GM12878 (cell line): ENCODE measurements at regions not wholly inside any gene's neighbourhood (a gene's known extent, or its start where the extent isn't known, plus 50 kb on each side); places are given as distances from the start of the nearest gene placed in this dataset.

ENCODE experiments used
- ATAC-seq: fragments of 200-7000 bp; cut with Tn5 transposase; 3 replicates; pipeline ENCODE4 v1.9.1; 2020; ENCODE audit warnings: mild to moderate bottlenecking, moderate library complexity
- BruUV-seq: library from RNA; stranded (reverse); fragments of 400-500 nt; replicated peaks from 2 replicates; lab custom pipeline; 2021; lab: Mats Ljungman, UMichigan
- CTCF ChIA-PET: fragments of 300-600 bp; sonication (Branson Sonifier 250); formaldehyde crosslinking; extraction: SDS; loops from one replicate; lab custom pipeline; 2021; ENCODE audit warnings: inconsistent platforms; lab: Yijun Ruan, JAX
- POLR2A ChIA-PET: fragments of 350-600 bp; formaldehyde crosslinking; extraction: SDS; loops from one replicate; lab custom pipeline; 2021; ENCODE audit warnings: inconsistent platforms; lab: Charles Lee
- RAD21 ChIA-PET: fragments of 300-600 bp; sonication (Branson Sonifier 250); formaldehyde crosslinking; loops from one replicate; lab custom pipeline; 2023; ENCODE audit warnings: antibody characterized with exemption; ENCODE audit not compliant: unreplicated experiment; lab: Charles Lee
- SMC1A ChIA-PET: fragments of 300-600 bp; sonication (Branson Sonifier 250); formaldehyde crosslinking; loops from one replicate; lab custom pipeline; 2023; ENCODE audit not compliant: unreplicated experiment, uncharacterized antibody; lab: Charles Lee
- DNase-seq: peaks from one replicate; pipeline ENCODE4 v3.0.0-alpha.2; 2011; ENCODE audit warnings: low read depth, low spot score
- FAIRE-seq: peaks from 3 replicates; lab custom pipeline; 2011; peaks lifted over from hg19 to GRCh38; lab: Jason Lieb, UNC
- H2AFZ ChIP-seq: 2 replicates; pipeline ENCODE4 v1.6.0; 2011; ENCODE audit warnings: low read depth, low read length, control low read depth; ENCODE audit not compliant: control insufficient read depth
- H3K27ac ChIP-seq: 2 replicates; pipeline ENCODE4 v1.5.1; 2011; ENCODE audit warnings: control low read depth; ENCODE audit not compliant: control insufficient read depth, insufficient read depth
- H3K27me3 ChIP-seq, 2 experiments: replicated peaks in 1 of 2; 2 replicates each; pipeline versions ENCODE4 v1.6.0 to v1.6.1; 2011; ENCODE audit warnings: low read length in 1 of 2; ENCODE audit not compliant: control insufficient read depth in 2 of 2, insufficient read depth in 2 of 2
- H3K36me3 ChIP-seq, 2 experiments: 2 replicates each; pipeline ENCODE4 v1.5.1; 2011; ENCODE audit warnings: low read length in 1 of 2; ENCODE audit not compliant: control insufficient read depth in 2 of 2, insufficient read depth in 2 of 2
- H3K4me1 ChIP-seq: 2 replicates; pipeline ENCODE4 v1.6.1; 2011; ENCODE audit warnings: mild to moderate bottlenecking, low read length, moderate library complexity, mixed read lengths; ENCODE audit not compliant: control insufficient read depth, insufficient read depth
- H3K4me2 ChIP-seq: 2 replicates; pipeline ENCODE4 v1.6.0; 2011; ENCODE audit warnings: control low read depth; ENCODE audit not compliant: control insufficient read depth, insufficient read depth
- H3K4me3 ChIP-seq: fragments of 200-600 bp; sonication (generic); 2 replicates; pipeline ENCODE4 v1.5.1; 2016
- H3K79me2 ChIP-seq: 2 replicates; pipeline ENCODE4 v1.6.0; 2011; ENCODE audit warnings: low read length; ENCODE audit not compliant: control insufficient read depth, insufficient read depth
- H3K9ac ChIP-seq: 2 replicates; pipeline ENCODE4 v1.8.0; 2011; ENCODE audit warnings: low read length, control low read depth, mixed read lengths; ENCODE audit not compliant: control insufficient read depth, insufficient read depth
- H3K9me3 ChIP-seq: replicated peaks from 3 replicates; pipeline ENCODE4 v1.5.1; 2011; ENCODE audit warnings: mild to moderate bottlenecking, low read length; ENCODE audit not compliant: control insufficient read depth, insufficient read depth
- H4K20me1 ChIP-seq: 2 replicates; pipeline ENCODE4 v1.6.0; 2011; ENCODE audit not compliant: control insufficient read depth, insufficient read depth
- CEBPB ChIP-seq, 2 experiments: fragments of 150-350 bp in 1 of 2; IDR thresholded peaks; 2 replicates each; pipeline ENCODE4 v1.6.1; 2012 to 2014; ENCODE audit warnings: low read depth in 2 of 2, low read length in 2 of 2, borderline replicate concordance in 1 of 2, inconsistent platforms in 1 of 2
- EED ChIP-seq: sonication (generic); IDR thresholded peaks from 2 replicates; pipeline ENCODE4 v1.6.1; 2016; ENCODE audit warnings: antibody characterized with exemption, low read depth
- FOXK2 ChIP-seq: fragments of 450-650 bp; IDR thresholded peaks from 2 replicates; pipeline ENCODE4 v1.6.1; 2017; ENCODE audit warnings: mild to moderate bottlenecking, moderate library complexity
- HDAC6 ChIP-seq: fragments of 200-600 bp; sonication (generic); IDR thresholded peaks from one replicate; pipeline ENCODE4 v1.8.0; 2017; ENCODE audit warnings: antibody characterized with exemption; ENCODE audit not compliant: unreplicated experiment
- HSF1 ChIP-seq: fragments of 150-350 bp; IDR thresholded peaks from 2 replicates; pipeline ENCODE4 v1.6.1; 2014; ENCODE audit warnings: mild to moderate bottlenecking, low read depth, low read length
- IKZF1 ChIP-seq: fragments of 450-650 bp; conservative IDR thresholded peaks from 2 replicates; pipeline ENCODE4 v1.6.1; 2017; ENCODE audit warnings: antibody characterized with exemption, mild to moderate bottlenecking
- IRF5 ChIP-seq: fragments of 450-650 bp; IDR thresholded peaks from 2 replicates; pipeline ENCODE4 v1.6.1; 2017; ENCODE audit warnings: borderline replicate concordance
- MXI1 ChIP-seq: fragments of 150-350 bp; IDR thresholded peaks from 2 replicates; pipeline ENCODE4 v1.6.1; 2011; ENCODE audit warnings: low read depth, mild to moderate bottlenecking, inconsistent platforms, low read length, improper control_type of control experiment
- NKRF ChIP-seq: fragments of 450-650 bp; conservative IDR thresholded peaks from 2 replicates; pipeline ENCODE4 v1.6.1; 2017; ENCODE audit warnings: mild to moderate bottlenecking, moderate library complexity
- PAX8 ChIP-seq: fragments of 450-650 bp; IDR thresholded peaks from 2 replicates; pipeline ENCODE4 v1.6.1; 2017; ENCODE audit warnings: mild to moderate bottlenecking, moderate library complexity
- POLR2AphosphoS2 ChIP-seq: IDR thresholded peaks from 2 replicates; pipeline ENCODE4 v1.6.1; 2011; ENCODE audit warnings: low read depth, mild to moderate bottlenecking, low read length, improper control_type of control experiment, moderate library complexity
- RCOR1 ChIP-seq: conservative IDR thresholded peaks from 2 replicates; pipeline ENCODE4 v1.6.1; 2012; ENCODE audit warnings: low read depth, low read length, improper control_type of control experiment
- STAT1 ChIP-seq: fragments of 450-650 bp; conservative IDR thresholded peaks from 2 replicates; pipeline ENCODE4 v1.6.1; 2014; ENCODE audit warnings: antibody characterized with exemption, mild to moderate bottlenecking
- STAT3 ChIP-seq: IDR thresholded peaks from 2 replicates; pipeline ENCODE4 v1.6.1; 2011; ENCODE audit warnings: low read depth, low read length, improper control_type of control experiment
- SUZ12 ChIP-seq: fragments of 200-600 bp; sonication (generic); IDR thresholded peaks from one replicate; pipeline ENCODE4 v1.6.1; 2018; ENCODE audit warnings: antibody characterized with exemption, mild to moderate bottlenecking; ENCODE audit not compliant: unreplicated experiment
- USF1 ChIP-seq: IDR thresholded peaks from 2 replicates; pipeline ENCODE4 v1.6.1; 2011; ENCODE audit warnings: borderline replicate concordance, low read depth, mild to moderate bottlenecking, moderate library complexity, mixed read lengths, low read length; ENCODE audit not compliant: insufficient read depth; ENCODE audit errors: extremely low read length
- ZBTB33 ChIP-seq: fragments of 450-650 bp; IDR thresholded peaks from 2 replicates; pipeline ENCODE4 v1.6.1; 2017; ENCODE audit warnings: mild to moderate bottlenecking
- in situ Hi-C: fragments of 300-500 bp; cut with MboI; formaldehyde crosslinking; loops from 9 replicates; pipeline ENCODE4 v1.14.3; 2018; ENCODE audit warnings: mixed read lengths
- intact Hi-C: fragments of 100-400 bp; cut with micrococcal nuclease; formaldehyde crosslinking; loops from one replicate; pipeline ENCODE4 v1.14.2; 2022; ENCODE audit not compliant: unreplicated experiment

- no peaks in the 10 kb centered on the region for H3K9me3 ChIP-seq
- H3K4me3 ChIP-seq = no peak overlapping the region
- no peaks in the 10 kb centered on the region for H3K27me3 ChIP-seq
- H3K27ac ChIP-seq = no peak overlapping the region
- TF ChIP-seq NKRF (no peak), FOXK2 (no peak), USF1 (no peak), MXI1 (no peak), CEBPB (IDR thresholded peaks at IDR 0.05; ENCODE audit: borderline replicate concordance in 1 of 2, low read depth in 2 of 2, low read length in 2 of 2) (no peak), IKZF1 (no peak), HDAC6 (no peak), EED (no peak), POLR2AphosphoS2 (no peak), IRF5 (no peak), HSF1 (no peak), STAT1 (no peak), PAX8 (no peak), STAT3 (no peak), ZBTB33 (no peak), SUZ12 (no peak), RCOR1 (no peak)
- H3K79me2 ChIP-seq = no peaks in the 10 kb centered on the region
- DNase-seq = no peak
- in situ Hi-C loops (no loop called here), intact Hi-C loops (no loop called here)
- no peaks in the 10 kb centered on the region for H3K36me3 ChIP-seq
- no peak for FAIRE-seq
- H4K20me1 ChIP-seq = no peaks in the 10 kb centered on the region
- no peak overlapping the region for H2AFZ ChIP-seq
- no peak overlapping the region for H3K4me2 ChIP-seq
- CTCF ChIA-PET = no interaction called here
- no TSS peak for BruUV-seq
- no peaks in the 10 kb centered on the region for H3K4me1 ChIP-seq
- POLR2A ChIA-PET = interaction anchor here (0.6 kb wide), 1 partner anchor 232 kb away, joined by 5 read pairs; no protein-coding TSS in a partner anchor
- no peak overlapping the region for H3K9ac ChIP-seq
- RAD21 ChIA-PET = no interaction called here
- no peak for ATAC-seq
- SMC1A ChIA-PET = interaction anchor here (1.2 kb wide), 1 partner anchor 10 kb away, joined by 3 read pairs; no protein-coding TSS in a partner anchor
Measured at GRCh38 chr4:33883111-33883510, 2361.2 kb downstream of the ARAP2 start.
